RWPE2 (cell line): ENCODE measurements at regions not wholly inside any gene's neighbourhood (a gene's known extent, or its start where the extent isn't known, plus 50 kb on each side); places are given as distances from the start of the nearest gene placed in this dataset.

Experiments used
- ATAC-seq: fragments of 200-7000 bp; cut with Tn5 transposase; 3 replicates; pipeline ENCODE4 v1.9.1; 2021; ENCODE audit warnings: low read depth
- DNase-seq: peaks from one replicate; pipeline ENCODE4 v3.0.0-alpha.2; 2020; ENCODE audit warnings: low spot score
- H3K27ac ChIP-seq: fragments of 450-650 bp; 2 replicates; pipeline ENCODE4 v1.5.1; 2017; ENCODE audit warnings: mild to moderate bottlenecking; ENCODE audit not compliant: poor library complexity, severe bottlenecking
- H3K27me3 ChIP-seq: fragments of 250-450 bp; sonication (Bioruptor Pico); 2 replicates; pipeline ENCODE4 v1.5.1; 2021; ENCODE audit warnings: mild to moderate bottlenecking, moderate library complexity; ENCODE audit not compliant: insufficient read depth, poor library complexity, severe bottlenecking
- H3K36me3 ChIP-seq: fragments of 250-450 bp; sonication (Bioruptor Pico); 2 replicates; pipeline ENCODE4 v1.5.1; 2020; ENCODE audit warnings: low read depth, mild to moderate bottlenecking, moderate library complexity
- H3K4me1 ChIP-seq: fragments of 250-450 bp; sonication (Bioruptor Pico); 2 replicates; pipeline ENCODE4 v1.5.1; 2021; ENCODE audit warnings: mild to moderate bottlenecking, moderate library complexity; ENCODE audit not compliant: insufficient read depth, poor library complexity, severe bottlenecking
- H3K4me3 ChIP-seq: fragments of 250-450 bp; sonication (Bioruptor Pico); 2 replicates; pipeline ENCODE4 v1.5.1; 2021; ENCODE audit warnings: mild to moderate bottlenecking, moderate library complexity; ENCODE audit not compliant: severe bottlenecking
- H3K9me3 ChIP-seq: fragments of 250-450 bp; sonication (Bioruptor Pico); 2 replicates; pipeline ENCODE4 v1.5.1; 2021; ENCODE audit warnings: mild to moderate bottlenecking, moderate library complexity; ENCODE audit not compliant: severe bottlenecking
- TF ChIP-seq, protein P1 (sequence below): fragments of 450-650 bp; IDR thresholded peaks from one replicate; pipeline ENCODE4 v1.5.1; 2017; ENCODE audit warnings: mild to moderate bottlenecking, moderate library complexity; ENCODE audit not compliant: poor library complexity, severe bottlenecking

DNA sequence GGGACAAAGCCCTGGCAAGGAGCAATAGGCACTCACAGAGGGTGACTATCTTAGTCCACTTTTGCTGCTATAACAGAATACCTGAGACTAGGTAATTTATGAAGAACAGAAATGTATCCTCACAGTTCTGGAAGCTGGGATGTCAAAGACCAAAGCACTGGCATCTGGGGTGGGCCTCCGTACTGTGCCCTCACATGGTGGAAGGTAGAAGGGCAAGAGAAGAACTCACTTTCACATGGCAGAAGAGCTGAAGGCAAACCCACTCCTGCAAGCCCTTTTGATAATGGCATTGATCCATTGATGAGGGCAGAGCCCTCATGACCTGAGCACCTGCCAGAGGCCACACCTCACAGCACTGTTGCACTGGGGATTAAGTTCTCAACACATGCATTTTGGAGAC, 173.4 kb upstream of the C2CD4B start:
- no peak for ATAC-seq
- Histone ChIP-seq H3K36me3 (no peaks in the 10 kb centered on the region), H3K4me3 (no peak overlapping the region), H3K27me3 (no peaks in the 10 kb centered on the region), H3K4me1 (no peaks in the 10 kb centered on the region), H3K27ac (no peak overlapping the region), H3K9me3 (no peaks in the 10 kb centered on the region)
- DNase-seq, result no peak
- TF ChIP-seq, protein P1, sequence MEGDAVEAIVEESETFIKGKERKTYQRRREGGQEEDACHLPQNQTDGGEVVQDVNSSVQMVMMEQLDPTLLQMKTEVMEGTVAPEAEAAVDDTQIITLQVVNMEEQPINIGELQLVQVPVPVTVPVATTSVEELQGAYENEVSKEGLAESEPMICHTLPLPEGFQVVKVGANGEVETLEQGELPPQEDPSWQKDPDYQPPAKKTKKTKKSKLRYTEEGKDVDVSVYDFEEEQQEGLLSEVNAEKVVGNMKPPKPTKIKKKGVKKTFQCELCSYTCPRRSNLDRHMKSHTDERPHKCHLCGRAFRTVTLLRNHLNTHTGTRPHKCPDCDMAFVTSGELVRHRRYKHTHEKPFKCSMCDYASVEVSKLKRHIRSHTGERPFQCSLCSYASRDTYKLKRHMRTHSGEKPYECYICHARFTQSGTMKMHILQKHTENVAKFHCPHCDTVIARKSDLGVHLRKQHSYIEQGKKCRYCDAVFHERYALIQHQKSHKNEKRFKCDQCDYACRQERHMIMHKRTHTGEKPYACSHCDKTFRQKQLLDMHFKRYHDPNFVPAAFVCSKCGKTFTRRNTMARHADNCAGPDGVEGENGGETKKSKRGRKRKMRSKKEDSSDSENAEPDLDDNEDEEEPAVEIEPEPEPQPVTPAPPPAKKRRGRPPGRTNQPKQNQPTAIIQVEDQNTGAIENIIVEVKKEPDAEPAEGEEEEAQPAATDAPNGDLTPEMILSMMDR, result no peak

DNA sequence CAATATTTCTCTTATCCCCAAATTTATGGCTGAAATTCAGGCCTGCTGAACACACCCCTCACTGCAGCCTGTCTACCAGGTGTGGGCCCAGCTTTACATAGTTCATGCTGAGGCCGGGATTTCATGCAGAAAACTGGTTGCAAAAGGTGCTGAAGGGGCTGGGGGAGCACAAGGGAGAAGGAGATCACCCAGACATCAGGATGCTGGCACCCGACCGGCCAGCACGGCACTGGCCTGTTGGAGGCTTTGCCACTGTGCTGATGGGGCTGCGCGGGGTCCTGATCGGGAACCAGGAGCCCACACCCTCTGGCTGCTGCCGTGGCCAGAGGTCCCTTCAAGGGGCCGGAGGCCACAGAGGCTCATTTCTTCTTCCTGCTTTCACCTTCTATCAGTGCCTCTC, 177.9 kb upstream of the C2CD4B start:
- TF ChIP-seq, protein P1, result no peak
- no peaks in the 10 kb centered on the region for H3K4me1 ChIP-seq
- no peak overlapping the region for H3K4me3 ChIP-seq
- DNase-seq (no peak), ATAC-seq (no peak)
- H3K36me3 ChIP-seq, result no peaks in the 10 kb centered on the region
- H3K9me3 ChIP-seq, result no peaks in the 10 kb centered on the region
- H3K27ac ChIP-seq, result no peak overlapping the region
- no peaks in the 10 kb centered on the region for H3K27me3 ChIP-seq

GRCh38 chr15:62343397-62343796, 178.3 kb upstream of the C2CD4B start:
- no peak overlapping the region for H3K27ac ChIP-seq
- ATAC-seq, result no peak
- no peaks in the 10 kb centered on the region for H3K36me3 ChIP-seq
- TF ChIP-seq, protein P1, result no peak
- no peaks in the 10 kb centered on the region for H3K4me1 ChIP-seq
- DNase-seq, result no peak
- no peaks in the 10 kb centered on the region for H3K27me3 ChIP-seq
- no peaks in the 10 kb centered on the region for H3K9me3 ChIP-seq
- no peak overlapping the region for H3K4me3 ChIP-seq

DNA sequence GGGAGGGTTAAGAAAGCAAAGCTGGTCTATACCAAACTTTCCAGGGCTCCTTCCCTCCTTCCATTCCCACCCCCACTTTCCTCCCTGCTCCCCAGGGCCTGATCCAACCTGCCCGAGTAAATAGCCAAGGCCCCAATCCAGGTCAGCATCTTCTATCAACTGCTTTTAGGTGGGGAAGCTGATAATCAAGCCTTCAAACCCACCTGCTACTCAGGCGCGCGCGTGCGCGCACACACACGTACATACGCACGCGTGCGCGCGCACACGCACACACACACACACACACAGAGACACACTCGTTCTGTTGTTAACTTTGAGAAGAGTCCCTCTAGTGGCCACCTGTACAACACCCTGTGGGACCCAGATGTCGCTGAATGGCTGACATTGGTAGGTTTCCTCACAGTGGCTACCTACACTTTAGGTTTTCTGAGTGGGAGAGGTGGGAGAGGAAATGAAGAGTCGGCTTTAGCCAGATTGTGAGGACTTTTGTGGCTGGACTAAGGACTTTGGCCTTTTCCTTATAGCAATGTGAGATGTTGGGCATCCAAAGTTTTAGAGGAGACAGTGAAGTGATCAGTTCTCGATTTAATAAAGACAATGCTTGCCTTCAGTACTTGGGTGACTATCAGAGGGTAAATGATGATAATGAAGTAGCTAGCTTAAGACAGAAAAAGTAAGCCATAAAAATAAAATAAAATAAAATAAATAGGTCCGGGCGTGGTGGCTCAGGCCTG, 179.9 kb upstream of the C2CD4B start:
- ATAC-seq, result peak; percentile 90
- H3K4me3 ChIP-seq, result no peak overlapping the region

DNA sequence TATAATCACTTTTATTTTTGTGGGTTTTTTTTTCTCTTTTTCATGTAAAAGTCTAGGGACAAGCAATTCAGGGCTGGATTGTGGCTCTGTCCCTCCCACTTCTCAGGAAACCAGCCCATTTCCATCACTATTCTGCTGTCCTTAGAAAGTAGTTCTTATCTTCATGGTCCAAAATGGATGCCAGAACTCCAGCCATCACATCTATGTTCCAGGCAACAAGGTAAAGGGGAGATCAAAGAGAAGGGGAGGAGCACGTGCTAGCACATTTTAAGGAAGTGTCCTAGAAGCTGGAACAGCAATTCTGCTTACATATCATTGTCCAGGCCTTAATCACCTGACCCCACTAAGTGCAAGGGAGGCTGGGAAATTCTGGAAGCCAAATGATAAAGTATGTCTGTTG, 181.1 kb upstream of the C2CD4B start:
- Histone ChIP-seq H3K4me3 (no peak overlapping the region), H3K27ac (no peak overlapping the region), H3K36me3 (no peaks in the 10 kb centered on the region), H3K27me3 (no peaks in the 10 kb centered on the region), H3K4me1 (no peaks in the 10 kb centered on the region), H3K9me3 (no peaks in the 10 kb centered on the region)
- TF ChIP-seq, protein P1, result no peak
- ATAC-seq (no peak), DNase-seq (no peak)

More for the DNA sequence above, 179.9 kb upstream of the C2CD4B start:
- Histone ChIP-seq H3K9me3 (no peaks in the 10 kb centered on the region), H3K36me3 (no peaks in the 10 kb centered on the region), H3K4me1 (no peaks in the 10 kb centered on the region), H3K27ac (no peak overlapping the region), H3K27me3 (no peaks in the 10 kb centered on the region)
- DNase-seq, result peak; percentile 79
- TF ChIP-seq, protein P1, result peak; percentile 97
